NCI-H2227 (cell line): ENCODE measurements at regions not wholly inside any gene's neighbourhood (a gene's known extent, or its start where the extent isn't known, plus 50 kb on each side); places are given as distances from the start of the nearest gene placed in this dataset.
"Not testable (repeated sequence)": the region's sequence is repeated elsewhere in the genome, so short reads cannot be mapped to it uniquely, and the experiment has no call there.

Source experiments
- DNase-seq: peaks from one replicate; lab custom pipeline; 2025; ENCODE audit not compliant: unreplicated experiment; lab: John Stamatoyannopoulos, UW

DNA sequence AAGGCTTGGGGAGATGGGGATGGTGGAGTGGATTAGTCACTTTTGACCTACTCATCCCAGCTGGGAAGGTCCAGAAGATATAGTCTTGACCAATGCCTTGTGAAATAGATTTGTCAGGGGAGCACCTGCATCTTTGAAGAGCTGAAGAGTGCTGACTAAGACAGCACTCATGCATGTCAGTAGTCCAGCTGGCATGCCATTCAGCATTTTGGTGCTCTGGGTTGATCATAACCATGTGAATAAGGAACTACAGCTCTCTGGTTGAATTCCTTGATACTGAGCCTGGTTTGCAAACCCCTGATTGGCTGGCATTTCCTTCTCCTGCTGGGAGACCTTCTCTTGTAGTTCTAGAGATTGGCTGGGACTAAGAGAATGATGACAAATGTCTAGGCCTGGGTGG, 106.8 kb upstream of the ALX4 start:
- DNase-seq = no peak

GRCh38 chr11:44417731-44418455, 108.0 kb upstream of the ALX4 start:
- no peak for DNase-seq

DNA sequence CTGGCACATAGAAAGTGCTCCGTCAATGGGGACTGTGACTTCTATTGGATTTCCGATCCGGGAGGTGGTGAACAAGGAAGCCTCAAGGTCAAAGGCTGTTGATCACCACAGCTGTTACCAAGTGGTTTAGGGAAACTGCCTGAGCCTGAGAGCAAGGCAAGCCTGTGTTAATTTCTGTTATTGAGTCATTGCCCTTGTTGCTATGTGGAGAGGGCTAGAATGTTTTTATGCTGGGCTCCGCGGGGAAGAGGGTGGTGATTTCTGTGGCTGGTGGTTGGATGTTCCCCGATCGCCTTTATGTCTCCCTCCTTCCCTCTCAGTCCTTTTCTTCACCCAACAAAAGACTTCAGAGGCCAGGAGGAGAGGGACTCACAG, 108.5 kb upstream of the ALX4 start:
- no peak for DNase-seq

DNA sequence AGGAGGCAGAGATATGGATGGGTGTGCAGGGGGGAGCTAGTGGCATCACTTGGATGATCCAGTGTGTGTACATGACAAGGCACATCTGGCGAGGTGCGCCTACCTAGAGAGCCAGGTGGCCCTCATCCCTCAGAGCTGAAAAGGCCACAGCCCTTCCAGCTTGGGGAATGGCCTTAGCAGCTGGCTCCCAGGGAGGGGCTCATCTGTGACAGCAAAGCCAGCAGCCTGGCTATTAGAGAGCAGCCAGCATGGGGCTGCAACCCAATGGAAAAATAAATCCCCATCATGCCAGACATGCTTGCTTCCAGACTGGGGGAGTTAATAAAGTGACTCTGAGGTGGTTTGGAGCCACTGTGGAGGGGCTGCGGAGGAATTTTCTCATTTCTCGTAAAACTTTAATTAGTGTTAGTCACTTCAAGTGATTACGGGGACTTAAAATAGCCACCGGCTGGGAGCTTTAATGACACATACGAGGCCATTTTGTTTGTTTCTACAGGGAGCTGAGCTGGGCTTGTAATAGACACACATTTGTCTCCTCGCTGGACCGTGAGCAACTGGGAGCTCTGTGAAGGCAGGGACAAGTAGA, 111.2 kb upstream of the ALX4 start:
- no peak for DNase-seq

GRCh38 chr11:44423289-44423688, 113.3 kb upstream of the ALX4 start:
- DNase-seq = no peak

- DNase-seq = no peak
Measured at GRCh38 chr11:44424841-44425240, 114.9 kb upstream of the ALX4 start.

- DNase-seq = no peak
Measured at GRCh38 chr11:44426119-44426518, 116.2 kb upstream of the ALX4 start.

GRCh38 chr11:44426958-44427357, 117.0 kb upstream of the ALX4 start:
- DNase-seq = no peak

GRCh38 chr11:44427432-44427831, 117.5 kb upstream of the ALX4 start:
- no peak for DNase-seq

- DNase-seq = no peak
Measured at GRCh38 chr11:44430140-44430539, 120.2 kb upstream of the ALX4 start.

DNA sequence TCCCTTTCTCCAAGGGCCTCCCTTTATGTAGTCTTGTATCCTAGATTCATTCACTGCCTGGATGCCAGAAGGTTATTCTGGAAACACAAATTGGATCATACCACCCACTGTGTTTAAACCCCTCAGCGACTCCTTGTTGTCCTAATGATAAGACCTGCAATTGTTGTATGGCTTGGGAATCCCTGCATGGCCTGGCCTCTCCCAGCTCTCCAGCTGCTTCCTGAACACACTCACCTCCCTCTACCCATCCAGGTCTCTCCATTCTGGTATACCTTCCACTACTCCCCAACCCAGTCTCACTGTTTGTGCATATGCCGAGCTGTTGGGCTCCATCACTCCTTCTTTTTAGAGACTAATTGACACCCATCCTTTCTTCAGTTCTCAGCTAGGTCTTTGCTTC, 124.3 kb upstream of the ALX4 start:
- DNase-seq = no peak

GRCh38 chr11:44437122-44437521, 127.2 kb upstream of the ALX4 start:
- no peak for DNase-seq

GRCh38 chr11:44442893-44443673, 122.4 kb upstream of the CD82 start:
- not testable (repeated sequence) for DNase-seq

GRCh38 chr11:44443836-44444769, 121.4 kb upstream of the CD82 start:
- DNase-seq = no peak

GRCh38 chr11:44444770-44445321, 120.6 kb upstream of the CD82 start:
- no peak for DNase-seq

GRCh38 chr11:44445500-44446365, 119.7 kb upstream of the CD82 start:
- no peak for DNase-seq

GRCh38 chr11:44446366-44446762, 119.1 kb upstream of the CD82 start:
- DNase-seq = no peak

- no peak for DNase-seq
Measured at GRCh38 chr11:44446996-44447771, 118.3 kb upstream of the CD82 start.

GRCh38 chr11:44450295-44450932, 115.0 kb upstream of the CD82 start:
- DNase-seq = no peak
